Superior temporal gyrus (tissue), 1 donor: ENCODE measurements at regions not wholly inside any gene's neighbourhood (a gene's known extent, or its start where the extent isn't known, plus 50 kb on each side); places are given as distances from the start of the nearest gene placed in this dataset.

Source experiments
- DNase-seq: peaks from one replicate; pipeline ENCODE4 v3.0.0-alpha.2; 2016; ENCODE audit errors: extremely low spot score

- DNase-seq: no peak
Observed at GRCh38 chr2:82694431-82694830, 1764.6 kb downstream of the SUCLG1 start.

GRCh38 chr2:82690757-82691411, 1768.2 kb downstream of the SUCLG1 start:
- DNase-seq: no peak

- no peak for DNase-seq
Observed at GRCh38 chr2:82675186-82675585, 1783.9 kb downstream of the SUCLG1 start.

- no peak for DNase-seq
Observed at GRCh38 chr2:82674652-82675051, 1784.4 kb downstream of the SUCLG1 start.

- DNase-seq: no peak
Observed at GRCh38 chr2:82667491-82667890, 1791.6 kb downstream of the SUCLG1 start.

- no peak for DNase-seq
Observed at GRCh38 chr2:82665691-82666090, 1793.4 kb downstream of the SUCLG1 start.

- no peak for DNase-seq
Observed at GRCh38 chr2:82657106-82657505, 1802.0 kb downstream of the SUCLG1 start.

GRCh38 chr2:82656420-82656819, 1802.7 kb downstream of the SUCLG1 start:
- DNase-seq: no peak

GRCh38 chr2:82652117-82652516, 1807.0 kb downstream of the SUCLG1 start:
- DNase-seq: no peak

GRCh38 chr2:82650038-82650437, 1809.0 kb downstream of the SUCLG1 start:
- no peak for DNase-seq

- no peak for DNase-seq
Observed at GRCh38 chr2:82641598-82642180, 1817.4 kb downstream of the SUCLG1 start.

GRCh38 chr2:82636402-82637020, 1822.6 kb downstream of the SUCLG1 start:
- DNase-seq: no peak

GRCh38 chr2:82599021-82599420, 1860.1 kb downstream of the SUCLG1 start:
- no peak for DNase-seq

- no peak for DNase-seq
Observed at GRCh38 chr2:82596581-82596980, 1862.5 kb downstream of the SUCLG1 start.

- no peak for DNase-seq
Observed at GRCh38 chr2:82591718-82592117, 1867.4 kb downstream of the SUCLG1 start.

GRCh38 chr2:82576656-82577055, 1882.4 kb downstream of the SUCLG1 start:
- no peak for DNase-seq

- no peak for DNase-seq
Observed at GRCh38 chr2:82539280-82539621, 1919.8 kb downstream of the SUCLG1 start.

- no peak for DNase-seq
Observed at GRCh38 chr2:82538590-82539279, 1920.3 kb downstream of the SUCLG1 start.

GRCh38 chr2:82528288-82528687, 1930.8 kb downstream of the SUCLG1 start:
- no peak for DNase-seq

- no peak for DNase-seq
Observed at GRCh38 chr2:82527124-82527523, 1932.0 kb downstream of the SUCLG1 start.

GRCh38 chr2:82526277-82526676, 1932.8 kb downstream of the SUCLG1 start:
- DNase-seq: no peak

GRCh38 chr2:82525744-82526143, 1933.3 kb downstream of the SUCLG1 start:
- DNase-seq: no peak

- DNase-seq: no peak
Observed at GRCh38 chr2:82524826-82525225, 1934.3 kb downstream of the SUCLG1 start.
